Adipose tissue (tissue), 3 donors: ENCODE measurements at regions not wholly inside any gene's neighbourhood (a gene's known extent, or its start where the extent isn't known, plus 50 kb on each side); places are given as distances from the start of the nearest gene placed in this dataset.

Source experiments
- H3K27ac ChIP-seq: one replicate; pipeline ENCODE4 v1.5.1; 2013; ENCODE audit warnings: low read depth, low read length
- WGBS, 3 donors: extraction: QIAGEN DNeasy Blood & Tissue Kit; methylation state at CpG; one replicate each; pipeline ENCODE4 v1.1.7; 2013; 5-methylcytosine and 5-hydroxymethylcytosine counted together
- donor health status: healthy with polysubstance abuse.
- donor health status: Bipolar disorder and iron deficiency.
- donor health status: healthy.

DNA sequence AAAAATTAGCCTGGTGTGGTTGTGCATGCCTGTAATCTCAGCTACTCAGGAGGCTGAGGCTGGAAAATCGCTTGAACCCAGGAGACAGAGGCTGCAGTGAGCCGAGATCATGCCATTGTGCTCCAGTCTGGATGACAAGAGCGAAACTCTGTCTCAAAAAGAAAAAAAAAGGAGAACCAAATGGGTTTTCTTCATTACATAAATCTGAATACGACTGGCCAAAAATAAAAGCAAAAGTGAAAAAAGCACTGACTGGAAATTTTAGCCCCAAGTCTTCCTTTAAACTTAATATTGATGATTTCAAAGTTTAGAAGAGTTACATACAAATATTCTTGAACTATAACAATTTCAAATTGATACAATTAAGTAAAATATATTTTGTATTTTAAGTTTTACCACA, 249.5 kb upstream of the STARD13 start:
- WGBS, 3 donors = 84 to 91% (median 85%) methylated on average over 4 of the region's 4 CpGs
- no peak overlapping the region for H3K27ac ChIP-seq

DNA sequence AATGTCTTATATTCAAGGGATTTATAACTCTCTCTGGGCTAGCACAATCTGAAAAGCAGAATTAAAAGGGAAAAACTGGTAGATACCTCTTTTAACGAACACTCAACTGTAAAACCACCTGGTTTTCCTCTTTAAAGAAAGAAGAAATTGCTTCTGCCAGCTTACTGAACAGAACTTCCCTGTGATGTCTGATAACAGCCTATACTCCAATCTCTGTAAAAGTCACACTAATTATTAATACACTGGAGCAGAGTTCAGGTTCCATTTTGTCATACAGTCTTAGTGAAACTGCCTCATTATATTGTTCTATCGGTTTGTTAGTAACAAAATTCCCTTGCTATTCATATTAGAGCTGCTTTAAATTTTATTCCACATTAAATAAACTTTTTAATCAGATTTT, 251.0 kb upstream of the STARD13 start:
- no peak overlapping the region for H3K27ac ChIP-seq
- WGBS, 3 donors = 43 to 64% (median 51%) methylated on average over 2 of the region's 2 CpGs

DNA sequence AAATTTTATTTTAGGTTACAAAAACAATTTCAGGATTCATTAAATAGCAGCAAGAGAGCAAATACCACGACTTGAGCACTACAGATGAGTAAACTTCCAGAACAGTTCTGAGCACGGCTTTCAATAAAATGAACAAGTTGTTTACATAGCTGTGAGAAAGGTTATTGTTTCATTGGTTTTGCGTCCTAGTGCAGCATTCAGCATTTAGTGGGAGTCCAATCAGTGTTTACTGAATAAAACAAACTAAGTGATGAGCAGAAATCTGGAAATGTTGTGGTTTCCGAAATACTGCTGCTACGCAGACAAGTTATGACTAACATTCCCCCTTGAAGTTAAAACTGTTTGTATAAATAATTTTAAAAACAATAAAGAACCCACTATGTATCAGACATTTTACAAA, 251.5 kb upstream of the STARD13 start:
- no peak overlapping the region for H3K27ac ChIP-seq
- 50 to 87% (median 83%) methylated on average over 5 of the region's 5 CpGs for WGBS, 3 donors

DNA sequence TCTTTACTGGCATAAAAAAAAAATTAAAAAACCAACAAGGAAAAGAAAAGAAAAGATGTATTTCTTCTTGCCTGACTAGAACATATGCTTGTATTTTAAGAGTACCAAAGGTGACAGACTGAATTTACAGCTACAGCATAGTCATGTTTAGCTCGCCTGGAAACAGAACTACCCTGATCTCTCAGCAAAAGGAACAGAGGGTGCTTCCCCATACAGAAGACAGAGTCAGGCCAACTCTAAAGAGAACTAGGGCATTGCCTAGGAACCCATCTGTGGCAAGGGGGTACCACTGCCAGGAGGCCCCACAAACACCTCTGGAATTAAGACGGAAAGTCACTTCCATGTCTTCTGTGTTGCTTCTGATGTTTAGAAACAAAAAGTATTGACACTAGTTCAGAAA, 252.1 kb upstream of the STARD13 start:
- H3K27ac ChIP-seq = no peak overlapping the region
- WGBS, 3 donors = 71 to 97% (median 81%) methylated on average over 2 of the region's 2 CpGs

DNA sequence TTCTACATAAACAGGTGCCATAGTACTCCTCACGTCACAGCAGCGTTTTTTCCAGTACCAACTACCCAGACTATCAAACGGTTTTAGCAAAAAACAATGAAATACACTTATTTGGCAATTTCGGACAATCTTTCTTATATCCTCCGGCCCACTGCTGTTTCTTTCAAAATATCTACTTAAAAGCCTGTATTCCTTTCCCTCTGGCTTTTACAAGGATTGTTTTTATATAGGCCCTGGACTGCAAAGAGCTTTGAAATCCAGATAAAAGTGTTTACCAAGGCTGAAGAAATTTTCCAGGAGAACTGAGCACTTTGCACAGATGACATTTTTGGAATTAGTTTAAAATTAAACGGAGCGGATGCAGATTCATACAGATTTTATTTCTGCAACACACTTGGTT, 255.9 kb upstream of the STARD13 start:
- 46 to 70% (median 63%) methylated on average over 7 of the region's 7 CpGs for WGBS, 3 donors
- H3K27ac ChIP-seq = no peak overlapping the region

DNA sequence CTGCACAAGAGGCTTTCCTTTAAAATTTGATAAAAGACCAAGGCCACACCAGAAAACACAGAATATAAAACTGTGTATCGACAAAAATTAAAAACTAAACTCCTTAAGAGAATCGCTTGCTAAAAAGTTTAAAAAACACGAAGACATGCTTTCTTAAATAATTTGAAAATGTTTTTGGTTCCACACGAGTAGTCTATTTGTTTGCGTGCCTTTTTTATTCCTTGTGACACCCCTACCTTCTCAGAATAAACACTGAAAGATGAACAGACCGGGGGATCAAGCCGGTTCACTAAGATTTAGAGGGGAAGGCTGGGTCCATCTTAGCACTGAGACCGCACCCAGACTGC, 256.4 kb upstream of the STARD13 start:
- 5 to 12% (median 7%) methylated on average over 8 of the region's 8 CpGs for WGBS, 3 donors
- H3K27ac ChIP-seq = peak overlapping the region; percentile 66

DNA sequence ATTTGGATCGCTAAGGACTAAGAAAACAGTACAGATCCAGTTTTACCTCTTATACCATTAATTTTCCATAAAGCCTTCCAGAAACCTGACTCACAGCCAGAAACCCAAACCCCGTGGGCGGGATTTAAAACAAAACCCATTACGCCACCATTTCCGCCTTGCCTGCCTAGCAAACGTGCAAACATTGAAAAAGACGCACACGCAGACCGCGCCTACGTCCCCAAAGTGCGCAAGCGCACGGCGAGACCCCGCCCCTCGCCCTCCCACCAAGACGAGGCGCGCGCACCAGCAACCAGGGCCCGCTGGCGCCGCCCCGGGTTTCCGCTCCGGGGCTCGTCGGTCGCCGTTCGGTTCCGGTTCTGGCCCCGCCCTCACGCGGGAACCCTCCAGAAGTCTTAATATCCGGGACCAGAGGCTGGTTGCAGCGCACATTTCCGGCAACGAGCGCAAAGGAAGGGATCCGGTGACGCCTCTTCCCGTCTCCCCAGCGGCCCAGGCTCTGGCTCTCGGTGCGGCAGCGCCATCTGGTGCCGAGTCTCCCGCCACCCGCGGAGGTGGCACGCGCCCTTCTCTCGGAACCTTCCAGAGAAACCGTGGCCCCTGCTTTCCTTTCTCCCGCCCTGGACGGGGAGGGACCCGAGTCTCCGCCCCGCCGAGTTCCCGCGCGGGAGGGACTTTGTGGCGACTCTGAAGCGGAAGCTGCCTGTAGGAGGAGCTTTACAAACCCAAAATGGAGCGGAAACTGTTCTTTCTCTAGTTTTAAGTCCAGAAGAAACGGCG, 256.9 kb upstream of the STARD13 start:
- peak overlapping the region; percentile 79 for H3K27ac ChIP-seq
- WGBS, 3 donors = 0 to 1% (median 1%) methylated on average over 61 to 70 of the region's 70 CpGs

DNA sequence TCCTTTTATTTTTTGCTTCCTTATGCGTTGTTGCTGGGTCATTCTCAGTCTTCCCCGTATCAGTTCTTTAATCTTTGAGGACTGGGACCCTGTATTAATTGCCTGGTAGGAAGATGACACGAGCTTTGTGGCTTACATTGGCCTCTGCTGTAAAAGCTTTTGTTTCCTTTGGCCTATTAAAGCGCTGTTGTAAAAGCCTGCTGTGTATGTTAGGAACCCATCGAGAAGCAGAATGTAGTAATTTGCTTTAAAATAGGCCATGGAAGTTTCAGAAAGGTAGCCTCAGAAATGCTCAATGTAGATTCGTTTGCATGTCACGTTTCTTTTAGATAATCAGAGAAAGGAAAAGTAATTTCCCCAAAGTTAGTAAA, 257.5 kb upstream of the STARD13 start:
- whole genome bisulfite sequencing, 3 donors = 2 to 4% (median 3%) methylated on average over 7 of the region's 7 CpGs
- peak overlapping the region; percentile 79 for H3K27ac ChIP-seq

DNA sequence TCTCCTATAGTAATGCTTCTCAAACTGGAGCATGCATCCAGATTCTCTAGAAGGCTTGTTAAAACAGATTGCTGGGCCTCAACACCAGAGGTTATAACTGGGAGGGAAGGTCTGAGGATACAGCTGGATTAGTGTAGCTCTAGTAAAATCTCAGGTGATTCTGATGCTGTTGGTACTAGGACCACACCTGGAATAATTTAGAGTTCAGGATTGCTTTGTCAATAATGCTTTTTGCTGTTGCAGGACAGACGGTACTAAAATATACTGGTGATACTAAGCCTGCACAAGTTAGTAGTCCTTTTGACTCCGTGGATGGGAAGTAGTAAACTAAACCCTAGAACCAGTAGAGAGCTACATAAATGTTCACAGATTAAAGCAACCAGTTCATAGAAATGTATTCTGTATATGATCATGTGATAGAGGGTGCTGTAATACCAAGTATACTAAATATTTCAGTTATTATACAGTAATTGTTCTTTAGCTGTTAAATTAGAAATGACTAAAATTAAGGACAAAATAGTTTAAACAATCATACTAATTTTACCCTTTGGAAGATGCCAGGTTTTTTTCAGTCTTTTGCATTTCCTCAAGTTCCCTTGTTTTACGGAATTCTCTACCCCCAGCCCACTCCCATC, 258.2 kb upstream of the STARD13 start:
- whole genome bisulfite sequencing, 3 donors = 42 to 65% (median 57%) methylated on average over 3 of the region's 3 CpGs

DNA sequence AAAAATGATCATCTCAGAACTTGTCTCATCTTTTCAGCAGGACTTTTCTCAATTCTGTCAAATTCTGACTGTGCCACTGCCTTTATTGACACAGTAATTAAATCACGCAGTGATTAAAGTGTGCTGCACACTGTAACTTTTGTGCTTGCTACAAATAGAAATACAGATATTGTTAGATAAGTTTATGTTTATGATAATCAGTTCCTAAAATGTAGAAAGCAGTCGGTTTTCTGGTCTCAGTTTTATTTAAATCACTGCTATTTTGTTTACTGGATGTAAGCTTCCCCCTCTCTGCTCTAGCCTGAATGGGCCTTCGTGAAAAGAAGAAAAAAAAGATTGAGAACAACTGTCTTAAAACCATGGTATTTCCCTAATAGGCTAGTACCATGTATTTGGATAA, 258.8 kb upstream of the STARD13 start:
- H3K27ac ChIP-seq = no peak overlapping the region
- 49 to 80% (median 69%) methylated on average over 3 of the region's 3 CpGs for WGBS, 3 donors

More for the DNA sequence above, 258.2 kb upstream of the STARD13 start:
- H3K27ac ChIP-seq = no peak overlapping the region

DNA sequence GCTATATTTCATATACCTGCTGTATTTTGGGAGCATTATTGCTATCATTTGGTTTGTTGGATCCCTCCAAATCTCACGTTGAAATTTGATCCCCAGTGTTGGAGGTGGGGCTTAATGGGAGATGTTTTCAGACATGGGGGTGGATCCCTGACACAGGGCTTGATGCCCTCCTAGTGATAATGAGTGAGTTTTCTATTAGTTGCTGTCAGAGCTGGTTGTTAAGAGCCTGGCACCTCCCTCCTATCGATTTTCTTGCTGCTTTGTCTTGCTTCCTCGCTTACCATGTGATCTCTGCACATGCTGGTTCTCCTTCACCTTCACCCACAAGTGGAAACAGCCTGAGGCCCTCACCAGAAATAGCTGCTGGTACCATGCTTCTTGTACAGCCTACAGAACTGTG, 259.9 kb upstream of the STARD13 start:
- no peak overlapping the region for H3K27ac ChIP-seq
- WGBS, 3 donors = 83 to 95% (median 93%) methylated on average over 3 of the region's 3 CpGs

DNA sequence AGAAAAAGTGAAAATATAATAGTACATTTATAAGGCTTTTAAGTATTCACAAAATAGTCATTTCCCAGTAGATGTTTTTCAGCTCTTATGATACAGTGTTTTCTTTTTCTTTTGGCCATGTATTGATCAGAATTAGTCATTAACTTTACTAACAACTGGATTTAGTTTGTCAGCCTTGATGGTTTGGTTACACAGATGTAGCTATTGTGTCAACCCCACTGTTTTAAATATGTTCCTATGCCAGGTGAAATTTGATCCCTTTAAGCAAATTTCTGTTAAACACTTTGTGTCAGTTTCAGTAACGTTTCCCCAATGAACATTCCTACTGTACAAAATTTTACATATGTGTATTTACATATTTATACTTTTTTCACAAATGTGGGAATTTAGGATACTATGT, 261.5 kb upstream of the STARD13 start:
- 27 to 52% (median 49%) methylated on average over 1 of the region's 1 CpG for WGBS, 3 donors
- no peak overlapping the region for H3K27ac ChIP-seq

DNA sequence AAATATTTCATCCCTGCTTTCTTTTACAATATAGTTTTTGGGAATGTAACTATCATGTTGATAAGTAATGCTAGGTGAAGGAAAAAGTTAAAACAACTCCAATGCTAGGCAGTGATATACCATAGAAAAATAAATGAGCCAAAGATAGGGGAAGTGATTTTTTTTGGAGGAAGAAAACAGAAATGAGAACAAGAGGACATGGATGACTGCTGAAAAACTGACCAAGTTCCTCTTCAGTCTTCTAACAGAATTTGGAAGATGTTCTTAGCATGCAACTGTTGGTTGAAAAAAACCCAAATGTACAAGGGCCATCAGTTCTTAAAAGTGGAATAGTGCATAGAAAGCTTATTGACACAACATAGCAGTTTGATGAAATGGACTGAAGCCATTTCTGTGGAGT, 262.5 kb upstream of the STARD13 start:
- H3K27ac ChIP-seq = no peak overlapping the region

DNA sequence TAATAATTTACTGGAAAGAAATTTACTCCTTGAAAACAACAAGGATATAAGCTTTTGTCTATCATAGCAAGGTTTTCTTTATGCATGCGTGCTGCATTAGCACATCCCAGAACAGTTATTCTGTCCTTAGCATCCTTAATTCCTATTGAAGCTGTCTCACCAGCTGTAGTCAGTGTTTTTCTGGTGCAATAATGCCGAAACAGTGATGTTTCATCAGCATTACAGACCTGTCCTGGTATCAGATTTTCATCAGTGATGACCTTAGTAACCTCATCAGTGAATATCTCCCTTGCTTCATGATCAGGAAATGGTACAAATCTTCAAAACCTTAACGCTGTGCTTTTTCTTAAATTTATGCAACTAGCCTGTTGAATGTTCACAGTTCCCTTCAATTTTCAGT, 264.7 kb upstream of the STARD13 start:
- 90 to 98% (median 93%) methylated on average over 3 of the region's 3 CpGs for WGBS, 3 donors
- H3K27ac ChIP-seq = no peak overlapping the region

DNA sequence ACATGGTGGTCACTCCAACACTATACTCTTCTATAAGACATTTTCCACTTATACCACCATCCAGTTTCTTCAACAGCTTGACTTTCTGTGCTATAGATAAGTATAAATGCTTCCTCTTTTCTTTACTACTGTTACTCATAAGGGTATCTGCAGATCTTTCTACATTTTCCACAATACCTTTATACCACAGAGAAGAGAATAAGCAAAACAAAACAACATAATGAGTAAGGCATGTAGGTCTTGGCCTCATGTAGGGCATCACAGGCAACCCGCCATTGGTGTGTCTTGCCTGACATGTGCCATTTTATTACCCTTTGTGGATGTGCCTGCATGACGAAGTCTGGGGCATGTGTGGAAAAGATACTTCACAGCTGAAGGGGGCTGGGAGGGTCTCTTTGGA, 265.3 kb upstream of the STARD13 start:
- WGBS, 3 donors = 92 to 100% (median 95%) methylated on average over 2 of the region's 2 CpGs

DNA sequence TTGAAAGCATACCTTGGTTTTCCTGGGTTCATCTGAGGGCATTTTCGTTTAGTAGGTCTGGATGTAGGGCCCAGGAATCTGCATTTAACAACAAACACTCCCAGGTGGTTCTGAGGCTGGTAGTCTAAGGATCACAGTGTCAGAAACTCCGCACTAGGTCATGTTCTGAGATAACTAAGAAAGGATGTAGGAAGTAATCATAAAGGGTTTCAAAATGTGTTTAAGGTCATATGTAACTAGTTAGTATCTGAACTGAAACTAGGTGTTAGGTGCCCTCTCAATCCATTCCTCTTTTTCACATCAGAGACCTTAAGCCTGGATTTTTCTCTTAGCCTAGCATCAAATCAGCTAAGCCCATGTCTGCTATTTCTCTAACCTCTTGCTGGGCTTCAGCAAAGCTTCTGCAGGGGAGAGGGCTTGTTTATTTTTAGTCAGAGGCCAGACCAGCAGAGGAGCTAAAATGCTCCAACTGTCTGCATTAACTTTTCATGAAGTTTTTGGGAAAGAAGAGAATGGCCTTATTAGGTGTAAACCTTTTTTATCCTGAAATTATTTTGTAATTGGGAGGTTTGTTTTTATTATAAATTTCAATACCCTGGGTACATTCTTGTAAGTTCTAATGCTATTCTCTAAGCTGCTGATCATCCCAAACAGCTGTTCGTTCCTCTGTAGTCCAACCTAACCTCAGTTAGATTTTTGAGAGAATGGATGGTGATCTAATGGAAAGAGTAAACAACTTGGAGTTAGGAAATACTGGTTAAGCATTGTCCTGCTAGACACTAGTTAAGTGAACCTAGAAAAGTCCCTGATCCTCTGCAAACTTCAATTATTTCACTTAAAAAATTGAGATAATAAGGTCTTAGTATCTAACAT, 262.8 kb upstream of the RFC3 start:
- no peak overlapping the region for H3K27ac ChIP-seq
- WGBS, 3 donors = 73 to 85% (median 83%) methylated on average over 3 of the region's 3 CpGs

More for the DNA sequence above, 265.3 kb upstream of the STARD13 start:
- H3K27ac ChIP-seq = no peak overlapping the region

DNA sequence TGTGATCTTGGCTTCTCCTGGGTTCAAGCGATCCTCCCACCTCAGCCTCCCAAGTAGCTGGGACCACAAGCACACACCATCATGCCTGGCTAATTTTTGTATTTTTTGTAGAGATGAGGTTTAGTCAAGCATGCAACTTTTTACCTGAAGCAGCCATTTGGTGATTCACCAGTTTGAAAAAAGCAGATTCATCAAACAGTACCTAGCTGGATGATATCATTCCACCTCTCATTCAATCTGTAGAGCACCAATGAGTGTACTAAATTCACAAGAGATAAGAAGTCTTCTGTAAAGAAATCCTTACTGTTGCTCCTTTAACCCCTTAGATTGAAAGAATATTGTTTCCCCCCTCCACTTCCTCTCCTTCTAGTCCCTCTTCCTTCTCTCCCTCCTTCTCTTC, 261.1 kb upstream of the RFC3 start:
- WGBS, 3 donors = 93 to 100% (median 98%) methylated on average over 1 of the region's 1 CpG

DNA sequence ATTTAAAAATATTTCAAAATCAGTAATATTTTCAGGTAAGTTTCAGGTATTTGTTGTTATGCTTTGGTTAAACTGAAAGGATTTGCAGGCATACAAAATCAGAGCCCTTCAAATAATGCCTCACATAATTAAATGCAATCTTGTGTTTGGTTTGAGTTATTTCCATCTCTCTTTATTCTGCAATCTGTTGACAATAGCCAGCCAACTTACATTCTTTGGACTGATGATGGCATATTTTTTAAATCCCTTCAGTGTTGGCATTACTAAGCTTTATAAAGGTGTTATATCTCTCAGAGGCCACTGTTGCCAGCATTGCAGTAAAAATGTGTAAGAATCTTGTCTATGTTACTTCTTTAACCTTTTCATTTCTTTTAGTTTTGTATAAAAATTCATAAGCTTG, 257.2 kb upstream of the RFC3 start:
- no peak overlapping the region for H3K27ac ChIP-seq

More for the DNA sequence above, 261.1 kb upstream of the RFC3 start:
- no peak overlapping the region for H3K27ac ChIP-seq

DNA sequence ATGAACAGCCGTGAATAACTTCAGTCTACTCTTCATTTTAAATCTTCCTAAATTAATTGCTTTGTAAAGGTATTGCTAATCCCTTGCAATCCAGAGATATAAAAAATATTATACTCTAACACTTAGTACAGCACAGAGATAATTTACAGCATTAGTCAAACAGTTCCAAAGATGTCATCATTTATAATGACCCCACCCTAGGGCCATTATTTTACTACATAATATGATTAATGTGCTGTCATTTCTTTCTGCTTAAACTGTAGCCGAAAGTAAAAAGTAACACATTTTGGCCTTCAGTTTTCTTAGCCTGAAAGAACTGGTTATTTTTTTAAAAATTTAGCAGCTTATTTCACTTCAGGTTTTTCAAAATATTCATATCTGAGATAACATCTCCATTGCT, 256.3 kb upstream of the RFC3 start:
- H3K27ac ChIP-seq = no peak overlapping the region
- WGBS, 3 donors = 65 to 80% (median 73%) methylated on average over 2 of the region's 2 CpGs
